Jurkat, Clone E6-1 (cell line): ENCODE measurements at regions not wholly inside any gene's neighbourhood (a gene's known extent, or its start where the extent isn't known, plus 50 kb on each side); places are given as distances from the start of the nearest gene placed in this dataset.

Experiments used
- DNase-seq: peaks from one replicate; pipeline ENCODE4 v3.0.0-alpha.2; 2011; ENCODE audit warnings: low read depth, low spot score
- H3K4me3 ChIP-seq: 2 replicates; pipeline ENCODE4 v1.5.1; 2011; ENCODE audit warnings: mild to moderate bottlenecking, low read length, control low read depth, moderate library complexity

DNA sequence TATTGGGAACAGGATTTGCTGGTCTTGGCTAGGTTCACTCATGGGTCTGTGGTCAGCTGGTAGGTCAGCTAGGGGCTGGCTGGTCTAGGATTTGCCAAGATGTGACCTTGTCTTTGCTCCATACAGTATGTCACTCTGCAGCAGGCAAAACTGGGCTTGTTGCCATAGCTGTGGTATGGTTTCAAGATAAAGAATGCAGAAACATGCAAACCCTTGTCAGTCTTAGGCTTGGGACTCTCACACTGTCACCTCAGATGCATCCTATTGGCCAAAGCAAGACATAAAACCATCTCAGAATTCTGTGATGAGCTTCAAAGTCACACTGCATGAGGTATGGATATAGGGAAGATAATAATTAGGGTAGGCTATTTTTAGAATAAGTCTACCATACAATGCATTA, 66.6 kb upstream of the TBC1D5 start:
- H3K4me3 ChIP-seq: no peak overlapping the region
- no peak for DNase-seq

DNA sequence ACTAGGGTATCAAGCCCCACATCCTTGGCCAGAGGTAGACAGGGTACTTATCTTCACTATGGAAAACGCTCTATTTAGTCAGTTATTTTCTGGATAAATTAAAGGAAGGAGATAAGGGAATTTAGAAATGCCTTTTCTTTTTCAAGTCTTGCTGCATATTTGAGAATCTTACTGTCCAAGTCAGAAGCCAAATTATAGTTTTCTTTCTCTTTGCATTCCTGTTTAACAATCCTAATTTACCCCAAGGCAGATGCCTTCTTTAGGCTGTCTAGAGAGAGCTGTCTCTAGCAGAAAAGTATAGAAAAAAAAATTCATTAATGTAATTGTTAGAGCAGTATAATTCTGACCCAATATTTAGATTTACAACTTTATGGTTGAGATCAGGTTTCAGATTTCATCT, 64.4 kb upstream of the TBC1D5 start:
- no peak overlapping the region for H3K4me3 ChIP-seq
- DNase-seq: no peak

DNA sequence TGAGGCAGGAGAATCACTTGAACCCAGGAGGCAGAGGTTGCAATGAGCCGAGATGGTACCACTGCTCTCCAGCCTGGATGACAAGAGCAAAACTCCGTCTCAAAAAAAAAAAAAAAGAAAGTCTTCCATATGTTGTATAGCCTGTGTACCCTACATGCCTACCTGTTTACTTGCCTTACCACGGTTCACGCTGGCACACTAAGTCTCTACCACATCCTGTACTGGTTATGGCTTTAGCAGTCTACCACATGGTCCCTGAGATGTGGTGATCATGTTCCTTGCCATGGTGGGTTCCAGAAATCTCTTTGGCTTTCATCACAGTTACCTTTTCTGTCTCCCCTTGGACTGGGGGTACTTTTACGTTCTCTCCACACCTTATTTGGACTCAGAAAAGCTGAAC, 63.8 kb upstream of the TBC1D5 start:
- peak; percentile 76 for DNase-seq
- H3K4me3 ChIP-seq: no peak overlapping the region

DNA sequence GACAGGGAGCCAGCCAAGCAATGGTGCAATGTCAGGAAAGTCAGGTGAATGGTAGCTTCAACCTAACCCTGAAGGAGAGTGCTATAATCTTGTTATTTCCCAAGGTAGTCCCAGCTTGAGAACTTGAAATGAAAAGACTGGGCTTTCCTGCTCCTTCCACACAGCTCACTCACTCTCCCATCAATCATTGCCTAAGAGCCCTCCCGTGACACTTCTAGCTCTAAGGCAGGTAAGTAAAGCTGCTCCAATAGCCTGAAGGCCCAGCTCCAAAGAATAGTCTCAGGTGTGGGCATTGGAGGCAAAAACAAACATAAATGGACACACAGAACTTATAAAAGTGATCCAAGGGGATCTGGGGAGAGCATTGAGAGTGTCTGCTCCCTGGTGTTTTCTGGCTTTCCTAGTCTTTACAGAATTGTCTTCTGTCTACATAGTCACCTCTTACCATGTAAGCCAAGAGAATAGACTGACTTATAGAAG, 63.1 kb upstream of the TBC1D5 start:
- DNase-seq: no peak
- H3K4me3 ChIP-seq: no peak overlapping the region

DNA sequence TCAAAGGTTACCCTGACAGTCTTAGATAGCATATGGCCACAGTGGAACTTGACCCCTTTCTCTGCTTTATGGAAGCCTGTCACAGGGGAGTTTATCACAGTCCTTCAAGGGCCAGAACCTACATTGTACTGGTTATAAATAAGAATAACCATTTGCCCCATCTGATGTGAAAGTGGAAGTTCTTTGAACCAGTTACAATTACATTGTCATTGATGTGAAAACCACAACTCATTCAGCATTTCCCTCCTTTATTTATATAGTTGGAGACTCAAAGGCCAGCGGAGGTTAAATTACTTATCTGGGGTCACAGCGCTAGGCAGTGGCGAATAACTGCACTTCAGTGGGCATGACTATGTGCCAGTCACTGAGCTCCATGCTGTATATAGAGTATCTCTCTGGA, 60.5 kb upstream of the TBC1D5 start:
- H3K4me3 ChIP-seq: no peak overlapping the region
- DNase-seq: no peak

DNA sequence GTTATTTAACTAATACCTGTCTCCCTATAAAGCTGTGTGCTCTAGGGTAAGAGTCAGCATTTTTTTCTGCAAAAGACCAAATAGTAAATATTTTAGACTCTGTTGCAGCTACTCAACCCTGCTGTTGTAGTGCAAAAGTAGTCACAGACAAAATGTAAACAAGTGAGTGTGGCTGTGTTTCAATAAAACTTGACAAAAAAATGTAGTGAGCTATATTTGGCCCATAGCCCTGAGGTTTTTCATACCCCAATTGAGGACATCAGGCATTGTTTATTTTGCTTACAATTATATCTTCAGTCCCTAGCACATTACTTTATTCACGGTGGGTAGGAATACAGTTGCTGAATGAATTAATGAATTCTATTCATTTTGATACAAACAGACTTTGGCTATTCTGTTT, 58.7 kb upstream of the TBC1D5 start:
- no peak overlapping the region for H3K4me3 ChIP-seq
- DNase-seq: no peak

DNA sequence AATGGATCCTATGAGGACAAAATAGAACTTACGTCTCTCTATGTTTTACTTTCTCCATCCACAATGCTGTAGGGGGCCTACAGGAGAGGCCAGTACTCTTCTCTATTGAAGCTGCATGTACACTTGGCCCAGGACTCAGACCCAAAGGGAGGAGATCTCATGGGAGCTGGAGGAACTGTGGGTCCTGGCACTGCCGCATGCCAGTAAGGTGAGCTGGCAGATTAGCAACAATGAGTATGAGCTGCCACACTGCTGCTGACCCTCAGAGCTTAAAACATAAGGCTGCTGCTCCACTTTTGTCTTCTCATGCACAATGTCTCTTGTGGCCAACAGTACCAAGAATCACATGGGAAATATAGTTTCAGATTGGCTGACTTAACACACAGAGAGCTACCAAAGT, 57.8 kb upstream of the TBC1D5 start:
- H3K4me3 ChIP-seq: no peak overlapping the region
- DNase-seq: no peak

DNA sequence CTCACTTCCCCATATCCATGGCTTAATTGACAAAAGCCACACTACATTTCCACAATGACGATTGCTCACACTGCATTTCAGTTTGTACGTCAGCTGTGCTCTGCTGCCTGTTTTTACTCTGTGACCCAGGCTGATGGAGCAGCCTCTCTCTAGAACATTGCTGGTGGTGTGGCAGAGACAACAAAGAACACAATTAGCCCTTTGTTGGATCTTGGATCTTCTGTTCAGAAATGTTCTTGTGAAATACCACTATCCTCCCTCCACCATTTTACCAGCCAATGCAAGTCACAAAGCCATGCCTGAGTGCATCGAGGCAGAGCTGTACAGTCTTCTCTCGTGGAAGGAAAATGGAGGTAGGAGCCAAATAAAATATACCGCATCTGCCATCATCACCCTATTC, 56.9 kb upstream of the TBC1D5 start:
- no peak overlapping the region for H3K4me3 ChIP-seq
- DNase-seq: no peak

DNA sequence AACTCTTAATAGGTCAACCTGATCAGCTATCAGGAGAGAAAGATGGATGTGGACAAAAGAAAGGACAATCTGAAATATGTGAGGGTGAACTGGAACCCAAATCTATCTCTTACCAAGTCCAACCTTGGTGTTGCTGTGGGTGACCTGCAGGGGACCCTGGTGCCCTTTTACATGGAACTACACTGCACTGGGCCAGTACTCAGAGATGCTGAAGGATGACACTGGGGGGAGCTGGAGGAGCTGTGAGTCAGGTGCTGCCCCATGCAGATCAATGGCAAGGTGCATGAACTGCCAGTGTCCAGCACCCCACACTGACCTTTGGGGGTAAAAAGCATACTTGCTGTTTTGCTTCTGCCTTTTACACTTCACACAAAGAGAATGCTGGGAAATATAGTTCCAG, 55.6 kb upstream of the TBC1D5 start:
- no peak for DNase-seq
- H3K4me3 ChIP-seq: no peak overlapping the region

DNA sequence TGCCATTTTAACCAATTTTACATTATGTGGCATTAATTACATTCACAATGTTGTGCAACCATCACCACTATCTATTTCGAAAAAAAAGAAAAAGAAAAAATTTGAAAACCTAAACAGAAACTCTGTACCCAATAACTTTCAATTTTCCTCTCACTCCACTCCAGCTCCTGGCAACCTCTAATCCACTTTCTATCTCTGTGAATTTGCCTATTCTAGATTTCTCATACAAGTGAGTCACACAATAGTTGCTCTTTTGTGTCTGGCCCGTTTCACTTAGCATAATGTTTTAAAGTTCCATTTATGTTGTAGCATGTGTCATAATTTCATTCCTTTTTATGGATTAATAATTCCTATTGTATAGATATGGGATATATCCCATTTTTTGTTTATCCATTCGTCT, 53.3 kb upstream of the TBC1D5 start:
- no peak for DNase-seq
- no peak overlapping the region for H3K4me3 ChIP-seq

DNA sequence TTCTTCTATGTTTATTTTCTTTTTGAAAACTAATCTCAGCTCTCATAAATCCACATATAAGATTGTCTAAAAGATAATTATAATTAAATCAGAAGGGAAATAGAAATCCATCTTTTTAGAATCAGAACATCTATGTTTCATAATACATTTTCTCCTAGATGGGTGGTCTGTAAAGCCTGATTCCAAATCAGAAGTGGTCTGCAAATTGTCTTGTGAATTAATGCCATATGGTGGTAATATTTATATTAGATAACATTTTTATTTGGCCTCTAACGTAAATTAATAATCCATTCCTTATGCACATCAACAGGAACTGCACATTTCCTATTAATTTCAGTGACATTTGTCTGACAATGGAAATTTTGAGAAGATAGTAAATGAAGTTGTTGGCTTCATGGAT, 52.8 kb upstream of the TBC1D5 start:
- no peak overlapping the region for H3K4me3 ChIP-seq
- no peak for DNase-seq

DNA sequence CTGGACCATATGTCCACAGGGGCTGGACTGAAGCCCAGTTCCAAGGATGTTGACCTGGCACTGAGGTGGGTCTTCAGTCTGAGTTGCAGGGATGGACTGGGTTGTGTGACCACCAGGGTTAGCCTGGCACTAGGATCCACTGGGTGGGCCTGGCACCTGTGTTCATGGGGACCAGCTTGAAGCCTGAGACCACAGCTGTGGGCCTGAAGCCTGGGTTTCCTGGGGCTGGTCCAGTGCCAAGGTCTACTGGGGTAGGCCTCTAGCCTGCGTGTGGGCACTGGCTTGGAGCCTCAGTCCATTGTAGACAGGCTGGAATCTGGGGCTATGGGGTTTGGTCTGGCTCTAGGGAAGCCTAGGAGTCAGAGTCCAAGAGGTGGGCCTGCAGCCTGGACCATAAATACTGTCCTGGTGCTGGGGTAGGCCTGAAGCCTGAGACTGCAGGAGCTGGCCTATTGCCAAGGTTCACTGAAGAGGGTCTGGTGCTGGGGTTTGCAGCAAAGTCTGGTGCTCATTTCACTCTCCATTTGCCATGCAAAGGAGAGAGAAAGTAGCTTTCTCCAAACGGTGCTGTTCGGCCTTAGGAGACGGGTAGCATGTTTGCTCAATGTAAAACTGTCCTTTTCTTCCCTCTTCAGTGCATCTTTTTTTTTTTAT, 51.2 kb upstream of the TBC1D5 start:
- no peak for DNase-seq
- H3K4me3 ChIP-seq: no peak overlapping the region
